OCI-LY3 (cell line): ENCODE measurements at regions not wholly inside any gene's neighbourhood (a gene's known extent, or its start where the extent isn't known, plus 50 kb on each side); places are given as distances from the start of the nearest gene placed in this dataset.

Experiments
- H2AFZ ChIP-seq: fragments of 200-600, 300-600 bp; shearing (Covaris generic); 2 replicates; pipeline ENCODE4 v1.6.0; 2014; ENCODE audit warnings: antibody characterized with exemption, low read depth, low read length
- H3K27ac ChIP-seq: fragments of 200-600, 300-600 bp; sonication (generic); 2 replicates; pipeline ENCODE4 v1.5.1; 2014; ENCODE audit warnings: mild to moderate bottlenecking, low read length, moderate library complexity, mixed read lengths
- H3K27me3 ChIP-seq: fragments of 200-600, 300-600 bp; sonication (generic); 2 replicates; pipeline ENCODE4 v1.6.1; 2014; ENCODE audit warnings: low read depth, low read length, mixed read lengths
- H3K36me3 ChIP-seq: fragments of 200-600, 300-600 bp; sonication (generic); replicated peaks from 2 replicates; pipeline ENCODE3; 2014; ENCODE audit warnings: low read depth, low read length, mixed read lengths
- H3K4me1 ChIP-seq: fragments of 300-600, 200-600 bp; sonication (generic); 2 replicates; pipeline ENCODE4 v1.6.1; 2014; ENCODE audit warnings: low read length, mixed read lengths
- H3K4me2 ChIP-seq: fragments of 200-600, 300-600 bp; sonication (generic); 2 replicates; pipeline ENCODE4 v1.6.1; 2014; ENCODE audit warnings: low read length, mixed read lengths
- H3K4me3 ChIP-seq: fragments of 300-600, 200-600 bp; sonication (generic); 2 replicates; pipeline ENCODE4 v1.5.1; 2014; ENCODE audit warnings: antibody characterized with exemption, mild to moderate bottlenecking, low read length, moderate library complexity
- H3K79me2 ChIP-seq: fragments of 300-600, 200-600 bp; shearing (Covaris generic); 2 replicates; pipeline ENCODE4 v1.6.1; 2014; ENCODE audit warnings: mild to moderate bottlenecking, low read length, mixed read lengths
- H3K9ac ChIP-seq: fragments of 300-600, 200-600 bp; shearing (Covaris generic); 2 replicates; pipeline ENCODE4 v1.6.0; 2014; ENCODE audit warnings: mild to moderate bottlenecking, low read length, moderate library complexity
- H3K9me3 ChIP-seq: fragments of 200-600, 300-600 bp; shearing (Covaris generic); 2 replicates; pipeline ENCODE4 v1.6.1; 2014; ENCODE audit warnings: low read length, mixed read lengths; ENCODE audit not compliant: insufficient read depth
- H4K20me1 ChIP-seq: fragments of 200-600, 300-600 bp; sonication (generic); 2 replicates; pipeline ENCODE4 v1.6.1; 2016; ENCODE audit warnings: low read length, mixed read lengths; ENCODE audit not compliant: insufficient read depth
- CTCF ChIP-seq: fragments of 200-600, 300-600 bp; sonication (generic); IDR thresholded peaks from 2 replicates; pipeline ENCODE4 v1.5.1; 2014; ENCODE audit warnings: antibody characterized with exemption, low read length, low read depth
- EZH2phosphoT487 ChIP-seq: fragments of 200-600 bp; shearing (Covaris generic); IDR thresholded peaks from 2 replicates; pipeline ENCODE4 v1.6.1; 2018; ENCODE audit warnings: antibody characterized with exemption, mixed run types, low read depth

GRCh38 chr12:86770871-86771270 lies 514.7 kb upstream of the MGAT4C start:
- TF ChIP-seq EZH2phosphoT487: no peak
- TF ChIP-seq CTCF: no peak

GRCh38 chr12:86748894-86749293 lies 492.7 kb upstream of the MGAT4C start:
- H3K27ac ChIP-seq: no peak overlapping the region
- no peaks in the 10 kb centered on the region for H3K36me3 ChIP-seq
- no peak overlapping the region for H3K4me3 ChIP-seq
- H3K4me1 ChIP-seq: no peaks in the 10 kb centered on the region
- no peaks in the 10 kb centered on the region for H3K79me2 ChIP-seq
- H3K27me3 ChIP-seq: peaks cover 10% of the 10 kb centered on the region
- TF ChIP-seq EZH2phosphoT487 (no peak), CTCF (no peak)
- H2AFZ ChIP-seq: no peak overlapping the region
- no peak overlapping the region for H3K9ac ChIP-seq
- no peaks in the 10 kb centered on the region for H4K20me1 ChIP-seq
- H3K9me3 ChIP-seq: no peaks in the 10 kb centered on the region
- no peak overlapping the region for H3K4me2 ChIP-seq

More at GRCh38 chr12:86770871-86771270, 514.7 kb upstream of the MGAT4C start:
- H2AFZ ChIP-seq: no peak overlapping the region
- H3K4me1 ChIP-seq: no peaks in the 10 kb centered on the region
- H3K4me3 ChIP-seq: no peak overlapping the region
- H3K27me3 ChIP-seq: no peaks in the 10 kb centered on the region
- H3K9ac ChIP-seq: no peak overlapping the region
- no peaks in the 10 kb centered on the region for H3K9me3 ChIP-seq
- H3K79me2 ChIP-seq: no peaks in the 10 kb centered on the region
- no peaks in the 10 kb centered on the region for H4K20me1 ChIP-seq
- H3K36me3 ChIP-seq: no peaks in the 10 kb centered on the region
- H3K27ac ChIP-seq: no peak overlapping the region
- H3K4me2 ChIP-seq: no peak overlapping the region

GRCh38 chr12:86744547-86745212 lies 488.5 kb upstream of the MGAT4C start:
- Histone ChIP-seq H2AFZ (no peak overlapping the region), H3K27me3 (peaks cover 10% of the 10 kb centered on the region), H3K27ac (no peak overlapping the region), H3K4me2 (no peak overlapping the region), H3K9ac (no peak overlapping the region), H3K4me1 (no peaks in the 10 kb centered on the region), H4K20me1 (no peaks in the 10 kb centered on the region), H3K9me3 (no peaks in the 10 kb centered on the region), H3K79me2 (no peaks in the 10 kb centered on the region), H3K36me3 (no peaks in the 10 kb centered on the region), H3K4me3 (no peak overlapping the region)
- TF ChIP-seq EZH2phosphoT487 (no peak), CTCF (no peak)

GRCh38 chr12:86743875-86744536 lies 487.8 kb upstream of the MGAT4C start:
- TF ChIP-seq EZH2phosphoT487 (no peak), CTCF (no peak)
- H3K36me3 ChIP-seq: no peaks in the 10 kb centered on the region
- no peak overlapping the region for H2AFZ ChIP-seq
- H3K4me3 ChIP-seq: no peak overlapping the region
- H3K79me2 ChIP-seq: no peaks in the 10 kb centered on the region
- H3K27ac ChIP-seq: no peak overlapping the region
- H3K9ac ChIP-seq: no peak overlapping the region
- H3K4me2 ChIP-seq: no peak overlapping the region
- no peaks in the 10 kb centered on the region for H3K9me3 ChIP-seq
- no peaks in the 10 kb centered on the region for H3K4me1 ChIP-seq
- H4K20me1 ChIP-seq: no peaks in the 10 kb centered on the region
- H3K27me3 ChIP-seq: peaks cover 10% of the 10 kb centered on the region
